GM19372 (cell line): ENCODE measurements at regions not wholly inside any gene's neighbourhood (a gene's known extent, or its start where the extent isn't known, plus 50 kb on each side); places are given as distances from the start of the nearest gene placed in this dataset.
"Not testable (repeated sequence)": the region's sequence is repeated elsewhere in the genome, so short reads cannot be mapped to it uniquely, and the experiment has no call there.

Experiments used
- ATAC-seq: cut with Tn5 transposase; IDR thresholded peaks from one replicate; pipeline ENCODE4 v1.9.1; 2021; ENCODE audit warnings: mild to moderate bottlenecking, low read depth, moderate library complexity; ENCODE audit not compliant: unreplicated experiment

DNA sequence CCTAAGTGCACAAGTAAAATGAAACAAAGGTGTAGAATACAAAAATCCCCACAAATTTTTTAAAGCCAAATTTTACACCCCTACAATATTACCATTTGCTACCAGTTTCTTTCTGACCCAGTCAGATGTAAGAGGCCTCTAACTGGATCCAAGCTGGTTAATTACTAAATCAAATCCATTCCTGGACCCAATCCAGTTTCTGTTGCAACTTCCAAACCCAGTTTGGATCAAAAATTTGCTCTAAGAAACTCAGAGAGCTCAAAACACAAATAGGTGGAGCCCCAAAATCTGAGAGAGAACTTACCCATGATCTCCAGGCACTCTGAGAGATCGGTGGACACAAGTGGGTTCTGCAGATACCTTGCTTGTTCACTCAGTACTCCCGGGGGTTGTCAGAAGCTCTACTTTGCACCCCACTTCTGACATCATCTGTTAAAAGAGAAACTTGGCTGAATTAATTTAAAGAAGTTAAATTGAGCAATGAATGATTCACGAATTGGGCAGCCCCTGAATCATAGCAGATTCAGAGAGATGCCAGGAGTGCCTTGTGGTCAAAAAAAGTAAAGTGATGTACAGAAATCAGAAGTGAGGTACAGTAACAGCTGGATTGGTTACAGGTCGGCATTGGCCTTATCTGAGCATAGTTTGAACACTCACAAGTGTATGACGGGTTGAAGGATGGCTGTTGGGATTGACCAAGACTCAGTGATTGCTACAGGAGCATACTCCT lies 448.0 kb downstream of the KCNT2 start:
- no peak for ATAC-seq

DNA sequence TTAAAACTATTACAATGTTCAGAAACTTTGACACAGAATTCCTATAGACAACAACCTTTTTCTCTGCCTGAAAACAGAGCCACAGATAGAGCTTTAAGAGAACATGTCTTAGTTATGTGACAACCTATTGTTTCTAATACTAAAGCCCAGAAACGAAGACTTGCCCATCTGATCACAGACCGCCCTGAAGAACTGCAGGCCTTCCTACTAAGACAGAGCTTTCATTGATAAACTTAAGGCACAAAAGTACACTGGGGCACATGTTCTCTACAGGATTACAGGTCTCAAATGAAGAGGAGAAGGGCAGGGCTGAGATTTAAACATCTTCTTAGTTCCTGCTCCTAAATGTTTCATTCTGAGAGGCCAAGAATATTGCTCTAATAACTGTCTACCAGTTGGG lies 452.7 kb downstream of the KCNT2 start:
- no peak for ATAC-seq

DNA sequence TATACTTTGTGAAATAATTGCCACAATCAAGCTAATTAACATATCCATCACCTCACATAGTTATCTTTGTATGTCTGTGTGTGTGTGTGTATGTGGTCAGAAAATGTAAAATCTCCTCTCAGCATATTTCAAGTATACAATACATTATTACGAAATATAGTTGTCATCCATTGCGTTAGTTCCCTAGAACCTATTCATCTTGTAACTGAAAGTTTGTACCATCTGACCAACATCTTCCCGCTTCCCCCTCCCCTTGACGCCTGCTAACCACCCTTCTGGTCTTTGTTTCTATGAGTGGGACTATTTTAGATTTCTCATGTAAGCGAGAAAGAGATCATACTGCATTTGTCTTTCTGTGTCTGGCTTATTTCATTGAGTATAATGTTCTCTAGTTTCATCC lies 455.3 kb downstream of the KCNT2 start:
- no peak for ATAC-seq

DNA sequence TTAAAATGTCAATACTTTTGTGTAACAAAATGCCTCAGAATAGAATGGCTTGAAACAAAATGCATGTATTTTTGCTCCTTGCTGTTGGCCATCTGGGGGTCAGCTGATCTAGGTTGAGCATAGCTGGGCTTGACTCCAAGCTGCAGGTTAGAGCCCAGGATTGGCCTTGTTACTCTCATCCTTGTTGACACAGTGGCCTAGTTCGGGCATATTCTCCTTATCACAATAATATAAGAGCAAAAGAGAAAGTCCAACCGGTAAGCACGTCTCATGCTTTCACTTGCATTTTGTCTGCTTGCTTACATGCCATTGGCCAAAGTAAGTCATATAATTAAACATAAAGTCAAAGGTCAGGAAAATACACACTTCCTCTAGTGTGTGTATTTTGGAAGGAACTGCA lies 456.2 kb downstream of the KCNT2 start:
- no peak for ATAC-seq

DNA sequence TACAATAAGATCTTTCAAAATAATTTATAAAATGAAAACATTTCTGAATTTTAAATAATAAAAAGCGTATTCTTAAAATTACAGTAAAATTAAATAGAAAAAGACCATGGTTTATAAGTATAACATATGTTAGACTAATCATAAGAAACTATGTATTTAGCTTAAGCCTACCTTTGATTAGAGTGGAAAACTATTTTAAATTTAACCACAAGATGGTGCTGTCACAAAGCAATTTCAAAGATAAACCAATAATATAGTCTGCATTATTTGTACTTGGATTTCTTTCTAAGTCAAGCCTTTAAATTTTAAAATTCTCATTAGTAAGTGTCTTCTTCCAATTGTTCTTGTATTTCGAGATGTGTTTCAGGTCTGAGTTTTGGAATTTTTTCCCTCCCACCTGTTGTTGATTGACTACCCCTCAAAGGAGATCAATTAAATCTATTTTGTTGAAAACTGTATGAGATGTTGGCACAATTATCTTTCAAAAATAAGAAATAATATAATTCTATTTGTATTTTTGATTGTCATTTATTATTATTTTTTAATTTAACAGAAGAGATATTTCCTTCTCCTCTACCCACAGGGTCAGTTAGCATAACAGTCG lies 459.8 kb downstream of the KCNT2 start:
- peak; percentile 68 for ATAC-seq

DNA sequence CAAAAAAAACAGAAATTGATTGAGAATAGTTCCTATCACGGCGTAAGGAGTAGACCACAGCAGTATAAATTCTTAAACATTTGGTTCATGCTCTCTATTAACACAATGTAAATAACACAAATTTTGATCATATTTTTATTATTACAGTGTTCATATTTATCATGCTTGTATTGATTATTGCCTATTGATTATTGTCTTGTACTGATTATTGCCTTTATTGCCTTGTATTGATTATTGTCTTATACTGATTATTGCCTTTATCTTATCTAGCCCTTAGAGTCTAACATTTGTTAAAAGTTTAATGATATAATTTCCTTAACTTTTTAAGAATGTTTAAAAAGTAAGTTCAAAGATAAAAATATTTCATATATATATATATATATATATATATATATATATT lies 460.7 kb downstream of the KCNT2 start:
- ATAC-seq, result no peak

DNA sequence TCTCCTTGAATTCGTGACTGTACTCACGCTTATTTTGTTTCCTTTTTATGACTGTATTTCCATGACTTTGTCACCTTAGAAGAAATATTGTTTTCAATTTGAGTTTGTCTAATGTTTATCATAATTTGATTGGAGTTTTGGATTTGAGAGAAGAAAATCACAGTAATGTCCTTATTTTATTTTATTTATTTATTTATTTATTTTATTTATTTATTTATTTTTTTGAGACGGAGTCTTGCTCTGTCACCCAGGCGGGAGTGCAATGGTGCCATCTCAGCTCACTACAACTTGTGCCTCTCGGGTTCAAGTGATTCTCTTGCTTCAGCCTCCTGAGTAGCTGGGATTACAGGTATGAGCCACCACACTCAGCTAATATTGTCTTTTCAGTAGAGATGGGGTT lies 463.1 kb downstream of the KCNT2 start:
- not testable (repeated sequence) for ATAC-seq

DNA sequence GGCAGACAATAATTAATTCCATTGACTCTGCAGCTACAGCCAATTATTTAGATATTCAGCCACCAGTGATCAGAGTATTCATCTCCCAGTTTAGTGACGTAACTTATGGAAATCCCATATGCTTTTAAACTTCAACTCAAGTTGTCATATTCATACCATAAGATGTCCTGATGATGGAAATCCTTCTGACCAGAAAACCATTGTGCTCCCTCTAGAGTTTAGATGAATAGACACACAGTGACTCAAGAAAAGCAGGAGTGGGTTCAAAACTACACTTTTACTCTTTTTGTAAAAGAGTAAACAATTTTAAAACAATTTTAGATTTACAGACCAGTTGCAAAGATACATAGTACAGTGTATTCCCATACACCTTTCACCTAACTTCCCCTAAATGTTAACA lies 463.7 kb downstream of the KCNT2 start:
- ATAC-seq, result no peak

DNA sequence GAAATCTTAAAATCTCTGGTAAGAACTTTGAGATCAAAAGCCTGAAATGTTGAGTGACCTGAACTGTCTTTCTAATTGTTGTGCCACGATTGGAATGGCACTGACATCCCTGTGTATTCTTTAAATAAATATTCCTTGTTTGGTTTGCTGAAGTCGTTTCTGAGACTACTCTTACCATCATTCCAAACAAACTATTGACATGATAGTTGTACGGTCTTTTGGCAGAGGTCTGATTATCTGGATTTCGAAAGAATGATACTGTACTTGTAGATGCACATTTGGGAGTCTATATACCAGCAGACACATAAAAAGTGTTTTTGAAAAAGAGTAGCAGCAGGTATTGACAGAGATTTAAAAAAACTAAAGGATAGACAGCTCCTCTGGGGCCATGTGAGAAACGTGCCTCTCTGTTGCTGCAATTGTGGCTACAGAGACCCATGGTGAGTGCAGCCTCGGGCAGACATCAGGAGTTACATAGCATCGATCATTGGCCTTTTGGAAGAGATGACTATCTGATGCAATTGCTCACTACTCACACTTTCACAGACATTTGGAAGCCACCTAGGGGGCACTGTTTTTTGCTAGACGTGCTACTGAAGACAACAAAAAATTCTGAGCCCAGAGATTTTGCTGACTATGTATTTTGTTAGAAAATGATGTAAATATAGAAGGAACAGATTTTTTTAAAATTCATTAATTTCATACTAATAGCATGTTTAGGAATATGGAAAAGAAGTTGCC lies 464.5 kb downstream of the KCNT2 start:
- ATAC-seq, result no peak

DNA sequence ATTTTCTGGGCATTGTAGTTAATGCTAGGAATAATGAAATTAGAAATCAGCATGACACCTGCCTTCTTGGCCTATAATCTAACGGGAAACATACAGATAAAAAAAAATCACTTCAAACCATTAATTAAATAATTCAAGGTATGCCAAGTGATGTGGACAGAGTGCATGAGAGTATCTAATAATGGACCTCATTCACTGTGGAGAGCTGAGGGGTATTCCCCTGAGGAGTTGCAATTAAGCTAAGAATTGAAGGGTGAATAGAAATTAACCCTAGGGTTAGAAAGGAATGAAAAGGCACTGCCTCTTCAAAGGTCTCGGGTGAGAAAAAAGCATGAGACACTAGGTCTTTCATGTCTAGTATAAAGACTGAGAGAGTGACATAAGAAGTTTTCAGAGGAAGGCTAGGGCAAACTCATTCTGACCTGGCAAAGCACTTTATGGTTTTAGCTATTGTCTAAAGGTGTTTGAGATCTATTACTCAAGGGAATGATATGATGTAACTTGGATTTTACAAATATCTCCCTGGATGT lies 466.1 kb downstream of the KCNT2 start:
- no peak for ATAC-seq

DNA sequence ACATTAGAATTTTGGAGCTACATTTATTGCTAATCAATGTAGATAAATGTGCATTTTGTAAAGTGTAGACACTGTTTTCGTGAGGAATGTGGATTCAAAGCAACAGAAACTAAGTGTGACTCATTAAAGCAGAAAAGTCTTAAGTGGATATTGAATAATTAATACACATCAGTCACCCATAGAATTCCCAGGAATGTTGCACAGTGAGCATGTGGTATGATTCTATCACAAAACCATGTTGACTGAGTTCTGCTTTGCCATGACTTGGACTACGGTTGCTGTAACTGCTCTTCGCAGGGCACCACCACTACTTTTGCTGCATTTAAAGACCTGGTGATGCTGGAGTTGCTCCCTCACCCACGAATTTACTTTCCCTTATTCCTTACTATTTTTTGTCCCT lies 471.8 kb downstream of the KCNT2 start:
- no peak for ATAC-seq

DNA sequence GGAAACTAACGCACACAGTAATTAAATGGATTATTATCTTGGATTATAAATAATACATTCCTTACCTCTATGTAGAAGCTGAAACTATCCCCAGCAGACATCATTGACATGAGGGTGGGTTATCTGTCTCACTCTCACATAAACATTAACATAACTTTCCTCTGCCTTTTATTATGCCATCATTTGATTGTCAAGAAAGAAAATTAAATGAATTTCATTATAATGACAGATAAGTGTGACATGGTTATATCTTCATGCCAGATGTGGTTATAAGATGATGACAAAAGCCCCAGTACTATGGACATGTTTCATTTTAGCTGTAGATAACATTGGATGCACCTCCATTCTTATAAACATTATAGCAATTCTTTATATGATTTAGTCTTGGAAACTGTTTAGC lies 476.5 kb downstream of the KCNT2 start:
- ATAC-seq, result no peak

DNA sequence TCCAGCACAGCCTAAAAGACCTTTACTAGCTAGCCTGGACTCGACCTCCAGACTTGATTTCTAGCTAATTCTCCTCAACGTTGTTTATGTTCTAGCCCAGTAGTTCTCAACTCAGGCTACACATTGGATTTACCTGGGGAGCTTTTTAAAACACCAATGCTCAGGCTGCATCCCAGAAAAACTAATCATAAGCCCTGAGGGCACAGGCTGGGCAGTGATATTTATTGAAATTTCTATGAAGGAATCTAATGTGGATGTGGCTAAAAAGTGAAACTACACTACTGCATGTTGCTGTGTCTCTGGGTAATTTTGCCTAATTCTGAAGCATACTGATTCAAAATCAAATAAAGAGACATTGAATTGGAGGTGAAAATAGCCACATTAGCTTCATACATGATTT lies 479.4 kb downstream of the KCNT2 start:
- no peak for ATAC-seq

DNA sequence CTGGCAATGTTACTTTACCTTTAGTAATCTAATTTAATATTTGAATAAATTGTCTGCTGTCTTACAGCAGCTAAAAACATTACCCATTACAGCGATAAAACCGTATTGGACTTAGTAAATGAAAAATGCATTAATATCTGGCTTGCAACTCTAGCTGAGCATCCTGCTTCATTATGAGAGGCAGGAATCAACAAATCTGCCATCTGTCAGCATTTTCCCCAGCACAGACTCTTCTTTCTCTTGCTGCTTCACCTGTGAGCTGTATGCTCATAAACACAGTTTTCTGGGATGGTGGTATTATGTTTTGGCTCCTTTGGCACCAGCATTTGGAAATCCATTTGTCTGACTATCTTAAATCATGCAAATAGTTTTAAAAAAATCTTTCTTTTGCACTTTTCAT lies 487.1 kb downstream of the KCNT2 start:
- ATAC-seq, result no peak

DNA sequence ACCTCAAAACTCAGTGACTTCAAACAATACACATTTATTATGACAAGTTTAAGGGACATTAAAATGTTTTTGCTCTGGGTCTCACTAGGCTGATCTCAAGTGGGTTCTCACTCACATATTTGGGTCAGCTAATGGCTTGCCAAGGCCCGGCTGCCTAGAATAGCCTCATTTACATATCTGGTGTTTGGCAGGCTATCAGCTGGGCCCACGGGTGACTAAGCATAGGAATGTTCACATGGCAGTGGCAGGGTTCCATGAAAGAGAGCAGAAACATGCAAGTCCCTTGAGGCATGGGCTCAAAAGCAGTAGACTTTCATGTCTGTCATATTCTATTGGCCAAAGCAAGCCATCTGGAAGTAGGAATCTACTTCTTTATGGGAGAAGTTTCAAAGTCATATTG lies 492.6 kb downstream of the KCNT2 start:
- no peak for ATAC-seq

DNA sequence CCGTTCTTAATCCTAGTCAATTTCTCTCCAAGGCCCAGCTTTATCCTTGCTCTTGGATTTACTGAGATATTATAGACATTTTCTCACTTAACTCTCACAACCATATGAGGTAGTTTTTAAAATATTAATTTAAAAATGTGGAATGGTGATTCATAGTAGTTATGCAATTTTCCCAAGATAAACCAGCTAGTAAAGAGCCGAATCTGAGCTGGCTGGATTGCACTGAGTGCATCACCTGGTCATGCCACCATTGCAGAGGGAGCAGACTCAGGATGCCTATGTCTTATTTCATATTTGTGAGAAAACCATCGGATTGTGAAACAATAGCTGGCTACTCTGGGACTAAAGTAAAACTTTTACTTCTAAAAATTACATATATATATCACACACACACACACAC lies 494.0 kb downstream of the KCNT2 start:
- no peak for ATAC-seq

DNA sequence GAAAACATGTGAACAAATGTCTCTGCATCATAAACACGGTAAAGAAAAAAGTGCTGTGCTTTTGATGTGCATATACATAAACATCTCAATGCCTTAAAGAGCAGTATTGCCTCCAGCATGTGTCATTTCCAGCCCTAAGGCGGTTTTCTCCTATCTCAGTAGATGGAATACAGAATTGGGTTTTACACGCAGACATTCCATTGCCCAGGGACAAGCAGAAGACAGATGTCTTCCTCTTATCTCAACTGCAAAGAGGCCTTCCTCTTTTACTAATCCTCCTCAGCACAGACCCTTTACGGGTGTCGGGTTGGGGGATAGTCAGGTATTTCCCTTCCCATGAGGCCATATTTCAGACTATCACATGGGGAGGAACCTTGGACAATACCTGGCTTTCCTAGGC lies 499.2 kb downstream of the KCNT2 start:
- ATAC-seq, result not testable (repeated sequence)

DNA sequence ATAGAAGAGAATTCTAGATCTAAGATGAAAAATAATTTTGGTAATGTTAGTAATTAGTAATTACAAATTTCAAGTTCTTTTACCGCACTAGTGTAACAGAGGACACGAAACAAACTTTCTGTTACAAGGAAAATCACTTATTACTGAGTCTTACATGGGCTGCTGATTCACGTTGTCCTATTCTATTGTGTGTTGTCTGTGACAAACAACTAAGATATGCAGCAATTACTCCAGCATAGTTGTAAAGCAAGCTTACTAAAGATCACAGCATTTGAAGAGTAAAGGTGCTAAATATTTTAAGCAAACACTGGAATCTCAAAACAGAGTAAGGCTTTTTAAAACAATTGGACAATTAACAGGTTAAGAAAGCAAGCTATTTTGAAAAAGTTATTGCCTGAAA lies 502.3 kb downstream of the KCNT2 start:
- no peak for ATAC-seq

DNA sequence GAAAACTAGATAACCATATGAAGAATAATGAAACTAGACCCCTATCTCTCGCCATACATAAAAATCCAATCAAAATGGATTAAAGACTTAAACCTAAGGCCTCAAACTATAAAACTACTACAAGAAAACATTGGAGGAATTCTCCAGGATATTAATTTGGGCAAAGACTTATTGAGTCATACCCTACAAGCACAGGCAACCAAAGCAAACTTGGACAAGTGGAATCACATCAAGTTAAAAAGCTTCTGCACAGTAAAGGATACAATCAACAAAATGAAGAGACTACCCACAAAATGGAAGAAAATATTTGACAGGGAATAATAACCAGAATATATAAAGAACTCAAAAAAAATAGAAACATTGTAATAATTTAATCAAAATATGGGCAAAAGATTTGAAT lies 505.4 kb downstream of the KCNT2 start:
- no peak for ATAC-seq

DNA sequence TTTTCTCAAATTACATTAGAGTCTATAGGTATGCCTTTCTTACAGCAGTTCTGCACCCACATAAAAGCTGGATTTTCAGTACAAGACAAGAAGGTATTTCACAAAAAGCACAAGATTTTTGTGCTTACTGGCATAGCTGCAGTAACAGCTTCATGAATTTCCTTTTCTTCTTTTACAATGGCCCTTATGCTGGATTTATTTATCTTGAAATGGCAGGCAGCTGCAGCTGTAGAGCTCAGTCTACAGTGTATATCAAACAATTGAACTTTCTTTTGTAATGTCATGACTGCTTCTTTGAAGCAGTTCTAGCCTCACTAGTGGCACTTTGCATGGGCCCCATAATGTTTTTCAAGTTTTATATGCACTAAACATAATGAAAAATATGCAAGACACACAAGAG lies 510.2 kb downstream of the KCNT2 start:
- ATAC-seq, result no peak

DNA sequence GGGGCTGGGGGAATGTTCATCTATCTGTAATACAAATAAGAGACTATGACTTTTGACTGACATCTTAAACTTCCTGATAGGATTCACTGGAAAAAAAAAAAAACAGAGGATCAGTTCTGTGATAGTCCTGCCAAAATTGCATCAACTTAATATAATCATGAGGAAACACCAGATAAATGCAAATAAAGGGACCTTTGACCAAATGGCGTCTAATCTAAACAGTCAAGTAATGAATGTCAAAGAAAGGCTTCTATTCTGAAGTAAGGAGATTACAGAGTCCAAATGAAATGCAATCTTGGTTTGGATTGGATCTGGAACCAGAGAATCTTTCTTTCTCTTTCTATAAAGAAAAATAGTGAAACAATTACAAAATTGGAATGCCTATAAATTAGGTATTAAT lies 513.4 kb downstream of the KCNT2 start:
- no peak for ATAC-seq
